DMS53 (cell line): ENCODE measurements at regions not wholly inside any gene's neighbourhood (a gene's known extent, or its start where the extent isn't known, plus 50 kb on each side); places are given as distances from the start of the nearest gene placed in this dataset.
A peak's percentile ranks its signal among the peaks of the same experiment; 100 is the strongest.

Experiments used
- DNase-seq: peaks from one replicate; lab custom pipeline; 2025; lab: John Stamatoyannopoulos, UW

- peak; percentile 15 for DNase-seq
These were observed 60.4 kb downstream of the FOXI2 start for GRCh38 chr10:127797339-127797738.

DNA sequence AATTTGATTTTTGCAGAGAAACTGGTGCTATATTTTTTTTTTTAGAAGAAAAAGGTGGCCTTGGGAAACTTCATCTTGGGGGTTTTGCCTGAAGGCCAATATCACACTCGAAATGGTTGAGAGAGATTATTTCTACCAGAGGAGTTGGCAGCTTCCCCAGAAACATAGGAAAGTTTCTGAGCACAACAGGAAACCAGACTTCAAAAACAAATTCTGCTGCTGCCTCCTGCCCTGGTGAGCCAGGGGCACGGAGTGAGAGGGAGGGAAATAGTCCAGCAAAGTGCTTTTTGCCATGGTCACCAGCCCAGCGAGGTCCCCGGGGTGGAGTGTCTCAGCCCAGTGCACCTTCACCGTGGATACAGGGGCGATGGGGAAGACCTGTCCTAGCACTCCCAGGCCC is 61.1 kb downstream of the FOXI2 start:
- no peak for DNase-seq

- DNase-seq, result no peak
These were observed 64.3 kb downstream of the FOXI2 start for GRCh38 chr10:127801302-127801701.

- peak; percentile 35 for DNase-seq
These were observed 65.6 kb downstream of the FOXI2 start for GRCh38 chr10:127802531-127803095.

DNA sequence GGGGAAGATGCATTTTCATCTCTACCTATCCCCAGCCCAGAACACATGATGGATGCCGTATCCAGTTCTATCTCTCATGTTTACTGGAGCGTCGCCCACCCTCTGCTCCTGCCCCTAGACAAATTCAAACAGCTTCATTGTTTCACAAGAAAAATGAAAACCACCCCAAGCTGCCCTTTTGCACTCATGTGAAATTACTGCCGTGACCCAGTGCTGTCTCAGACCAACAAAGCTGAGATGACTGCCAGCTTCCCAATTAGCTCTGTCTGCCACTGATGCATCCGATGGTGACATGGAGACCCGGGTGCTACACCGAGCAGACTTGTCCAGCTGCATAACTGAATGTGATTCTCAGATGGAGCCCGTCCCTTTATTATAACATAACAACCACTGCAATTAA is 67.7 kb downstream of the FOXI2 start:
- DNase-seq, result no peak

- DNase-seq, result no peak
These were observed 69.0 kb downstream of the FOXI2 start for GRCh38 chr10:127805950-127806349.

DNA sequence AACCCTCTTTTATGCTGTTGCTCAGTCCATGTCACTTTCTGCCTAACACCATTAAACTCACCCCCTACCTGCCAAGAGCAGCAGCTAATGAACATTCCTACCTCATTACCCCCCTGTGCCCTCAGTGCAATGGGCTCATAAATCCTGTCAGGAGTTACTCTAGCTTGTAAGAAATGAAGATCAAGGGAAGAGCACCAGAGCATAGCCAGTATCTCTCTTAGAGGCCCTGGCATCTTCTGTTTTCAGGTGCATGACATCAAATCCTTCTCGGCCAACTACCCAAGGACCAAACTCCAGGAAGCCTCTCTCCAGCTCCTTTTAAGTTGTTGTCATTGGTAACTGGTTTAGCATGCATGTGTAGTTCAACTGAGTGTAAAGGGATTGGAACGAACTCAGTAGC is 75.1 kb downstream of the FOXI2 start:
- DNase-seq, result no peak

GRCh38 chr10:127813290-127813689 is 76.3 kb downstream of the FOXI2 start:
- peak; percentile 9 for DNase-seq

- no peak for DNase-seq
These were observed 77.6 kb downstream of the CLRN3 start for GRCh38 chr10:127815147-127815546.

GRCh38 chr10:127824826-127825225 is 67.9 kb downstream of the CLRN3 start:
- DNase-seq, result no peak

GRCh38 chr10:127826154-127826725 is 66.5 kb downstream of the CLRN3 start:
- DNase-seq, result no peak

GRCh38 chr10:127827354-127828140 is 65.2 kb downstream of the CLRN3 start:
- DNase-seq, result no peak
